Endodermal cell (in vitro differentiated cells): ENCODE measurements at regions not wholly inside any gene's neighbourhood (a gene's known extent, or its start where the extent isn't known, plus 50 kb on each side); places are given as distances from the start of the nearest gene placed in this dataset.

Source experiments
- DNase-seq: peaks from one replicate; pipeline ENCODE4 v3.0.0-alpha.2; 2017
- H3K27ac ChIP-seq: 2 replicates; pipeline ENCODE4 v1.5.1; 2013; ENCODE audit warnings: mild to moderate bottlenecking, low read depth, low read length, moderate library complexity
- H3K27me3 ChIP-seq: 2 replicates; pipeline ENCODE4 v1.6.1; 2013; ENCODE audit warnings: mild to moderate bottlenecking, low read length, moderate library complexity; ENCODE audit not compliant: insufficient read depth, control insufficient read depth, poor library complexity, severe bottlenecking
- H3K36me3 ChIP-seq: 2 replicates; pipeline ENCODE4 v1.7.0; 2013; ENCODE audit warnings: mild to moderate bottlenecking, low read length, moderate library complexity; ENCODE audit not compliant: control insufficient read depth, insufficient read depth
- H3K4me1 ChIP-seq: one replicate; pipeline ENCODE4 v1.7.0; 2013; ENCODE audit warnings: low read length; ENCODE audit not compliant: control insufficient read depth, insufficient read depth
- H3K4me3 ChIP-seq: 2 replicates; pipeline ENCODE4 v1.5.1; 2013; ENCODE audit warnings: mild to moderate bottlenecking, low read length, moderate library complexity
- H3K9ac ChIP-seq: 2 replicates; pipeline ENCODE4 v1.6.1; 2013; ENCODE audit warnings: mild to moderate bottlenecking, low read length, moderate library complexity; ENCODE audit not compliant: poor library complexity, severe bottlenecking; ENCODE audit errors: extremely low read depth
- H3K9me3 ChIP-seq: 2 replicates; pipeline ENCODE4 v1.6.1; 2013; ENCODE audit warnings: mild to moderate bottlenecking, low read length, moderate library complexity; ENCODE audit not compliant: control insufficient read depth
- H3K27ac Mint-ChIP-seq: 2 replicates; pipeline ENCODE4 v1.8.0; 2020; ENCODE audit warnings: mixed read lengths
- H3K27me3 Mint-ChIP-seq: 2 replicates; pipeline ENCODE4 v1.8.0; 2021; ENCODE audit warnings: mild to moderate bottlenecking, mixed read lengths; ENCODE audit not compliant: insufficient read depth
- H3K36me3 Mint-ChIP-seq: 2 replicates; pipeline ENCODE4 v1.8.0; 2020; ENCODE audit warnings: low read depth, mixed read lengths
- H3K4me1 Mint-ChIP-seq: 2 replicates; pipeline ENCODE4 v1.8.0; 2020; ENCODE audit warnings: mixed read lengths
- H3K4me3 Mint-ChIP-seq: 2 replicates; pipeline ENCODE4 v1.8.0; 2020; ENCODE audit warnings: mild to moderate bottlenecking, moderate library complexity, mixed read lengths
- H3K9me3 Mint-ChIP-seq: 2 replicates; pipeline ENCODE4 v1.8.0; 2020; ENCODE audit warnings: mild to moderate bottlenecking, mixed read lengths
- CTCF ChIP-seq: fragments of 200-600 bp; sonication (generic); conservative IDR thresholded peaks from 2 replicates; pipeline ENCODE4 v1.5.0; 2021; ENCODE audit warnings: antibody characterized with exemption, mild to moderate bottlenecking
- WGBS, 2 experiments: methylation state at CpG; one replicate each; pipeline versions ENCODE4 v1.1.5 to v1.1.7; 2013; ENCODE audit warnings: missing lambda C conversion rate in 2 of 2, mixed read lengths in 1 of 2; ENCODE audit not compliant: insufficient coverage in 1 of 2, insufficient read length in 1 of 2; 5-methylcytosine and 5-hydroxymethylcytosine counted together

- WGBS, 2 experiments, result 84 to 97% methylated on average over 5 to 8 of the region's 9 CpGs
- H3K4me1 ChIP-seq, result no peaks in the 10 kb centered on the region
- no peaks in the 10 kb centered on the region for H3K36me3 Mint-ChIP-seq
- no peak for TF ChIP-seq CTCF
- H3K36me3 ChIP-seq, result no peaks in the 10 kb centered on the region
- no peak for DNase-seq
- no peak overlapping the region for H3K27ac Mint-ChIP-seq
- no peak overlapping the region for H3K4me3 ChIP-seq
- no peak overlapping the region for H3K9ac ChIP-seq
- H3K9me3 ChIP-seq, result no peaks in the 10 kb centered on the region
- H3K4me1 Mint-ChIP-seq, result no peaks in the 10 kb centered on the region
- H3K27ac ChIP-seq, result no peak overlapping the region
- peaks cover 1% of the 10 kb centered on the region for H3K9me3 Mint-ChIP-seq
- H3K4me3 Mint-ChIP-seq, result no peak overlapping the region
- H3K27me3 Mint-ChIP-seq, result no peaks in the 10 kb centered on the region
- no peaks in the 10 kb centered on the region for H3K27me3 ChIP-seq
Observed at GRCh38 chrX:916230-916599, 285.6 kb downstream of the SHOX start.

- Histone ChIP-seq H3K9me3 (no peaks in the 10 kb centered on the region), H3K36me3 (no peaks in the 10 kb centered on the region), H3K4me3 (no peak overlapping the region), H3K27ac (no peak overlapping the region), H3K4me1 (no peaks in the 10 kb centered on the region), H3K27me3 (no peaks in the 10 kb centered on the region), H3K9ac (no peak overlapping the region)
- H3K4me1 Mint-ChIP-seq, result no peaks in the 10 kb centered on the region
- no peak overlapping the region for H3K27ac Mint-ChIP-seq
- peaks cover 1% of the 10 kb centered on the region for H3K9me3 Mint-ChIP-seq
- no peak overlapping the region for H3K4me3 Mint-ChIP-seq
- H3K27me3 Mint-ChIP-seq, result no peaks in the 10 kb centered on the region
- 75 to 86% methylated on average over 12 to 15 of the region's 15 CpGs for WGBS, 2 experiments
- no peaks in the 10 kb centered on the region for H3K36me3 Mint-ChIP-seq
- DNase-seq, result no peak
- no peak for TF ChIP-seq CTCF
Observed at GRCh38 chrX:915427-916229, 285.0 kb downstream of the SHOX start.

- no peaks in the 10 kb centered on the region for H3K4me1 ChIP-seq
- TF ChIP-seq CTCF, result no peak
- H3K4me3 ChIP-seq, result no peak overlapping the region
- DNase-seq, result no peak
- no peak overlapping the region for H3K27ac Mint-ChIP-seq
- no peaks in the 10 kb centered on the region for H3K27me3 ChIP-seq
- H3K9me3 ChIP-seq, result no peaks in the 10 kb centered on the region
- H3K27ac ChIP-seq, result no peak overlapping the region
- no peaks in the 10 kb centered on the region for H3K4me1 Mint-ChIP-seq
- H3K36me3 Mint-ChIP-seq, result no peaks in the 10 kb centered on the region
- H3K9me3 Mint-ChIP-seq, result peaks cover 1% of the 10 kb centered on the region
- no peaks in the 10 kb centered on the region for H3K36me3 ChIP-seq
- H3K9ac ChIP-seq, result no peak overlapping the region
- H3K27me3 Mint-ChIP-seq, result no peaks in the 10 kb centered on the region
- H3K4me3 Mint-ChIP-seq, result no peak overlapping the region
Observed at GRCh38 chrX:914206-914605, 283.6 kb downstream of the SHOX start.
